ENCODE measurements at regions not wholly inside any gene's neighbourhood (a gene's known extent, or its start where the extent isn't known, plus 50 kb on each side); places are given as distances from the start of the nearest gene placed in this dataset.

GRCh38 chr15:97196048-97197014 lies 764.2 kb upstream of the ARRDC4 start:
- no peak for DNase-seq

GRCh38 chr15:97199393-97200051 lies 761.0 kb upstream of the ARRDC4 start:
- H3K27me3 Mint-ChIP-seq = no peaks in the 10 kb centered on the region
- peaks cover 2% of the 10 kb centered on the region for H3K9me3 Mint-ChIP-seq (ENCODE audit: low read depth)
- DNase-seq = no peak
- CTCF ChIA-PET = no interaction called here
- no peaks in the 10 kb centered on the region for H3K4me1 Mint-ChIP-seq
- H3K36me3 Mint-ChIP-seq = no peaks in the 10 kb centered on the region
- no peak overlapping the region for H3K27ac Mint-ChIP-seq
- no peak for ATAC-seq
- no peak overlapping the region for H3K4me3 Mint-ChIP-seq

More at GRCh38 chr15:97196048-97197014, 764.2 kb upstream of the ARRDC4 start:
- H3K27ac Mint-ChIP-seq = no peak overlapping the region
- CTCF ChIA-PET = no interaction called here
- H3K4me1 Mint-ChIP-seq = no peaks in the 10 kb centered on the region
- H3K27me3 Mint-ChIP-seq = no peaks in the 10 kb centered on the region
- no peak overlapping the region for H3K4me3 Mint-ChIP-seq
- no peaks in the 10 kb centered on the region for H3K36me3 Mint-ChIP-seq
- no peak for ATAC-seq
- H3K9me3 Mint-ChIP-seq (ENCODE audit: low read depth) = no peaks in the 10 kb centered on the region

DNA sequence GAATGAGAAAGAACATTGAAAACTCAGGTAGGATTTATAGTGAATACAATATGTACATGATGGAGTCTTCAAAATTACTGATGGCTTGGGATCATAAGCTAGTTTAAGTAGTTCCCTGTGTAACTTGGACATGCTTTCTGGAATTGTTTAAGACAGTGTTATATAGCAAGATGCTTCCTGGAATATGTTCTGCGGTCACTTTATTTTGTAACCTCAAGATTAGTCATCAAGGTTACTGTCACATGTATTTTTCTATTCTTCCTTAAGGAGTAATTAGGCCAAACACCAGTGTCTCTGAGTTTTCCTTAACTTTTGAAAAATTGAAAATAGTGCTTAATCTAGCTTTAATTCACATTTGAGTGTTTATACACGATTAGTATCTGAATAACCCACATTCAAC lies 760.3 kb upstream of the ARRDC4 start:
- Mint-ChIP-seq H3K27ac (no peak overlapping the region), H3K36me3 (no peaks in the 10 kb centered on the region)

GRCh38 chr15:97210277-97210676 lies 750.2 kb upstream of the ARRDC4 start:
- CTCF ChIA-PET = no interaction called here
- Mint-ChIP-seq H3K27me3 (no peaks in the 10 kb centered on the region), H3K9me3 (ENCODE audit: low read depth) (no peaks in the 10 kb centered on the region), H3K36me3 (no peaks in the 10 kb centered on the region), H3K4me1 (no peaks in the 10 kb centered on the region), H3K4me3 (no peak overlapping the region), H3K27ac (no peak overlapping the region)
- no peak for DNase-seq
- no peak for ATAC-seq

More for the DNA sequence above, 760.3 kb upstream of the ARRDC4 start:
- no peak for ATAC-seq
- no peaks in the 10 kb centered on the region for H3K27me3 Mint-ChIP-seq
- CTCF ChIA-PET = no interaction called here
- peaks cover 2% of the 10 kb centered on the region for H3K9me3 Mint-ChIP-seq (ENCODE audit: low read depth)
- H3K4me3 Mint-ChIP-seq = no peak overlapping the region
- no peaks in the 10 kb centered on the region for H3K4me1 Mint-ChIP-seq
- no peak for DNase-seq

DNA sequence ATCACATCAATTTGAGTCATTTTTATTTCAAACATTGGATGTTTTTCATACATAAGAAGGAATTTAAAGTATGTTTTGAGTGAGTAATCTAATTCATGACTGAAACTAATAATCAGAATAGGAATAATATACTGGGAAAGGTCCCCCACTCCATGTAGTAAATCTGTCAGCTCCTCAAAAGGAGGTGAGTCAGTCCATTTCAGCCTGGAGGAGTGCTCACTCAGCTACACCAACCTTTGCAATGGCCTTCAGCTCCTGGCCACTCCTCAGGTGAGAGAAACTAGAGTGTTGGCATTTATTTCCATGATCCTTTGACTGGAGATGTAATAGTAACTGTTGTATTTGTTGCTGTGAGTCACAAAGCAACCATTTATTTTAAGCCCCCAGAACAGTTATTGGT lies 744.9 kb upstream of the ARRDC4 start:
- DNase-seq (no peak), ATAC-seq (no peak)
- no peak overlapping the region for H3K4me3 Mint-ChIP-seq

DNA sequence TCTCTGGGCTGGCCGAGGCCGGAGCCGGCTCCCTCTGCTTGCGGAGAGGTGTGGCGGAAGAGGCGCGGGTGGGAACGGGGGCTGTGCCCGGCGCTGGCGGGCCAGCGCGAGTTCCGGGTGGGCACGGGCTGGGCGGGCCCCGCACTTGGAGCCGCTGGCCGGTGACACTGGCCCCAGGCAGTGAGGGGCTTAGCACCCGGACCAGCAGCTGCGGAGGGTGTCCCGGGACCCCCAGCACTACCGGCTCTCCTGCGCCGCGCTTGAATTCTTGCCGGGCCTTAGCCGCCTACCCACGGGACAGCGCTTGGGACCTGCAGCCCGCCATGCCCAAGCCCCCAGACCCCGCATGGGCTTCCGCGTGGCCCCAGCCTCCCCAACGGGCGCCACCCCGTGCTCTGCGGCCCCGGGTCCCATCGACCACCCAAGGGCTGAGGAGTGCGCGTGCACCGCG lies 736.3 kb upstream of the ARRDC4 start:
- Mint-ChIP-seq H3K4me3 (no peak overlapping the region), H3K4me1 (no peaks in the 10 kb centered on the region), H3K36me3 (no peaks in the 10 kb centered on the region), H3K27me3 (no peaks in the 10 kb centered on the region), H3K9me3 (ENCODE audit: low read depth) (peaks cover 5% of the 10 kb centered on the region), H3K27ac (no peak overlapping the region)
- CTCF ChIA-PET = no interaction called here
- DNase-seq = no peak
- ATAC-seq = no peak

More for the DNA sequence above, 744.9 kb upstream of the ARRDC4 start:
- Mint-ChIP-seq H3K36me3 (no peaks in the 10 kb centered on the region), H3K9me3 (ENCODE audit: low read depth) (no peaks in the 10 kb centered on the region), H3K27me3 (no peaks in the 10 kb centered on the region), H3K27ac (no peak overlapping the region), H3K4me1 (no peaks in the 10 kb centered on the region)
- CTCF ChIA-PET = no interaction called here

- DNase-seq (peak; percentile 42), ATAC-seq (no peak)
- Mint-ChIP-seq H3K27ac (no peak overlapping the region), H3K36me3 (no peaks in the 10 kb centered on the region), H3K4me3 (no peak overlapping the region), H3K27me3 (no peaks in the 10 kb centered on the region), H3K9me3 (ENCODE audit: low read depth) (no peaks in the 10 kb centered on the region), H3K4me1 (no peaks in the 10 kb centered on the region)
- CTCF ChIA-PET = no interaction called here
Observed at GRCh38 chr15:97234851-97235610, 725.5 kb upstream of the ARRDC4 start.

DNA sequence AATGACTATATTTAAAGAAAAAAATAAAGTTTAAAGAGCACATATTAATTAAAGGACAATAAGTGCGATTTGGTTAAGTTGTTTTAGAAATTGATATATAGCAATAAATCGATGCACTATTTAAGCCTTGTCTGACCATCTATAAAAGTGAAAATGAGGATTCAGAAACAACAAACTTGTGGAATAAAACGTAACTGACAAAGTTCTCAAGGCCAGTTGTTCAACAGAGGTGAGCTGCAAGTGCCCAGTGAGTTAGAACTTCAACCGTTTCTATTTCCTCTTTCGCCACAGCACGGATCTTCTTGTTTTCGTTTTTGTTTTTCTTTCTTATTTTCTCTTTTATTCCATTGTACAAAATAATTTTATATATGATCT lies 724.9 kb upstream of the ARRDC4 start:
- no peak for DNase-seq
- no peak overlapping the region for H3K27ac Mint-ChIP-seq
- no peaks in the 10 kb centered on the region for H3K36me3 Mint-ChIP-seq
- H3K9me3 Mint-ChIP-seq (ENCODE audit: low read depth) = no peaks in the 10 kb centered on the region
- no peak for ATAC-seq
- CTCF ChIA-PET = no interaction called here
- H3K4me1 Mint-ChIP-seq = no peaks in the 10 kb centered on the region
- no peaks in the 10 kb centered on the region for H3K27me3 Mint-ChIP-seq
- no peak overlapping the region for H3K4me3 Mint-ChIP-seq

DNA sequence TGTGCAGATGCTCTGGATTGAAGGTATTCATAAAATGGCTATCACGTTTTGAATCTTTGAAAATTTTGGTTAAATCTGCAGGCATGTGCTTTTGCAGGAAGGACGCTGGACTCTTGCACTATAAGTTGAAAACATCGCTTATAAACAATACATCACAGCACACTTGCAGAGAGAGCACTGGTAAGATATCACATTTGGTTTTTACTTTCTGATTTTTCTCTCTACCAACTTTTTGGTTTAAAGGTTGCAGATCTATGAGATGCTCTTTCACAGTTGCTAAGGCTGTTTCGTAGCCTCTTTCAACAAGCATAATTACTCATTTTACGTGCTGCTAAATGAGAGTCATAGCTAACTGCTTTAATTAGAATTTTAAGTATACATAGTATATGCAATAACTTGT lies 724.4 kb upstream of the ARRDC4 start:
- no peak for ATAC-seq
- DNase-seq = no peak
- H3K36me3 Mint-ChIP-seq = no peaks in the 10 kb centered on the region
- H3K4me3 Mint-ChIP-seq = no peak overlapping the region
- CTCF ChIA-PET = no interaction called here
- H3K27ac Mint-ChIP-seq = no peak overlapping the region
- no peaks in the 10 kb centered on the region for H3K27me3 Mint-ChIP-seq
- H3K9me3 Mint-ChIP-seq (ENCODE audit: low read depth) = no peaks in the 10 kb centered on the region
- H3K4me1 Mint-ChIP-seq = no peaks in the 10 kb centered on the region

DNA sequence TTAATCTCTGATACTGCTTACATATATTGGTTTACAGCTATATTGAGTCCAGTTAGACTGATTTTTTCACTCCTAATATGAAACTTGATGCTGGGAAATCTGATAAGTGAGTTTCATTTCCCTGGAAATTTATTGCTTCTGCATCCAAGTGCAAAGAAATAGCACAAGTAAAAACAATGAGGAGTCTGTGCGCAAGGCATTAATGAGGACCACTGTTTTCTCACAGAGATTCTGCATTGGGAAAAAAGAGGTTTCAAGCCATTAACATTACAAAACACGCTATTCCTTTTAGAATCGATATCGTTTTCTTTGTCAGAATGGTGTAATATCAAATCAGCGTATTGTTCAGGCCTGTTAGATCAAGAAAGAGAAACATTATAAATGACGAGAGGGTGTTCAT lies 723.3 kb upstream of the ARRDC4 start:
- no peaks in the 10 kb centered on the region for H3K27me3 Mint-ChIP-seq
- no peak overlapping the region for H3K27ac Mint-ChIP-seq
- H3K9me3 Mint-ChIP-seq (ENCODE audit: low read depth) = no peaks in the 10 kb centered on the region
- no peak for DNase-seq
- H3K4me3 Mint-ChIP-seq = no peak overlapping the region
- no peak for ATAC-seq
- no peaks in the 10 kb centered on the region for H3K36me3 Mint-ChIP-seq
- CTCF ChIA-PET = no interaction called here
- H3K4me1 Mint-ChIP-seq = no peaks in the 10 kb centered on the region

- H3K36me3 Mint-ChIP-seq = no peaks in the 10 kb centered on the region
- no peak for DNase-seq
- no peak overlapping the region for H3K27ac Mint-ChIP-seq
- ATAC-seq = no peak
- H3K9me3 Mint-ChIP-seq (ENCODE audit: low read depth) = peaks cover 7% of the 10 kb centered on the region
- CTCF ChIA-PET = no interaction called here
- no peak overlapping the region for H3K4me3 Mint-ChIP-seq
- no peaks in the 10 kb centered on the region for H3K27me3 Mint-ChIP-seq
- no peaks in the 10 kb centered on the region for H3K4me1 Mint-ChIP-seq
Observed at GRCh38 chr15:97248376-97248775, 712.1 kb upstream of the ARRDC4 start.

DNA sequence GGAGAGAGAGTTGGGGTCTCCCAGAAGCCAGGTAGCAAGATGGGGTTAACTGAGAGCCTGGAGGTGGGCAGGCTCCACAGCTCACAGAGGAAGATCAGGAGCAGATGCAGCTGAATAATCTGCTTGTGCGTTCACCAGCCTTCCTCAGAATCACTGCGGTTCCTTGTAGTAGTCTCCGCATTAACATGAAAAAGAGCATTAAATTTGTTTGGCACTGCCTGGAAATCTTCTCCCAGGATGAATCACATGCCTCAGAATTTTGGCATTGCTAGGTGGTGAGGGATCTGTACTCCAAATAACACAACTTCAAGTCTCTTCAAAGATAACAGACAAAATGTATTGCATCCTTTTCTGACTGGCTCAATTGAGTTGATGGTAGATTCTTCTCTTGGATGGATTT lies 700.6 kb upstream of the ARRDC4 start:
- H3K4me1 Mint-ChIP-seq = no peaks in the 10 kb centered on the region
- H3K27ac Mint-ChIP-seq = no peak overlapping the region
- CTCF ChIA-PET = no interaction called here
- H3K36me3 Mint-ChIP-seq = no peaks in the 10 kb centered on the region
- H3K9me3 Mint-ChIP-seq (ENCODE audit: low read depth) = peaks cover 10% of the 10 kb centered on the region
- DNase-seq (no peak), ATAC-seq (no peak)
- no peak overlapping the region for H3K4me3 Mint-ChIP-seq
- H3K27me3 Mint-ChIP-seq = no peaks in the 10 kb centered on the region

GRCh38 chr15:97301166-97301565 lies 659.3 kb upstream of the ARRDC4 start:
- Mint-ChIP-seq H3K27ac (no peak overlapping the region), H3K36me3 (no peaks in the 10 kb centered on the region), H3K4me3 (no peak overlapping the region), H3K9me3 (ENCODE audit: low read depth) (peaks cover 2% of the 10 kb centered on the region), H3K27me3 (no peaks in the 10 kb centered on the region), H3K4me1 (no peaks in the 10 kb centered on the region)
- no peak for DNase-seq
- CTCF ChIA-PET = no interaction called here
- ATAC-seq = no peak

DNA sequence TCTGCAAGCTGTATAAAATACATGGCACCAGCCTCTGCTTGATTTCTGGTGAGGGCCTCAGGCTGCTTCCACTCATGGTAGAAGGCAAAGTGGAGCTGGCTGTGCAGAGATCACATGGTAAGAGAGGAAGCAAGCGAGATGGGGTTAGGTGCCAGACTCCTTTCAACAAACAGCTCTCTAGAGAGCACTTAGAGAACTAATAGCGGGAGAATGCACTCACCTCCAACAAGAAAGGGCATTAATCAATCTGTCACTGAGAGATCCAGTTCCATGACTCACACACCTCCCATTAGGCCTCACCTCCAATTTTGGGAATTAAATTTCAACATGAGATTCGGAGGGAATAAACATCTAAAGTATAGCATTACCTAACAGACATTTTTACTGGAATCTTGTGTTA lies 644.1 kb upstream of the ARRDC4 start:
- no peaks in the 10 kb centered on the region for H3K4me1 Mint-ChIP-seq
- no peak overlapping the region for H3K27ac Mint-ChIP-seq
- H3K27me3 Mint-ChIP-seq = no peaks in the 10 kb centered on the region
- DNase-seq (no peak), ATAC-seq (no peak)
- no peaks in the 10 kb centered on the region for H3K36me3 Mint-ChIP-seq
- H3K9me3 Mint-ChIP-seq (ENCODE audit: low read depth) = peaks cover 7% of the 10 kb centered on the region
- CTCF ChIA-PET = no interaction called here
- no peak overlapping the region for H3K4me3 Mint-ChIP-seq

All from activated CD8-positive, alpha-beta memory T cell treated with anti-CD3 and anti-CD28 coated beads, Interleukin-2, amount 10 ng/mL, durations not matched to agents 7 days and 5 days (primary cell).